H1 (cell line): ENCODE measurements at regions not wholly inside any gene's neighbourhood (a gene's known extent, or its start where the extent isn't known, plus 50 kb on each side); places are given as distances from the start of the nearest gene placed in this dataset.

Source experiments
- ATF2 ChIP-seq: IDR thresholded peaks from 2 replicates; pipeline ENCODE4 v1.6.1; 2012; ENCODE audit warnings: low read length, inconsistent platforms
- BCL11A ChIP-seq, 2 experiments: IDR thresholded peaks; one replicate each; pipeline ENCODE4 v1.6.1; 2011; ENCODE audit warnings: low read depth in 2 of 2, low read length in 2 of 2, mild to moderate bottlenecking in 2 of 2
- CBX5 ChIP-seq: fragments of 300-800, 300-1000 bp; sonication (generic); IDR thresholded peaks from 2 replicates; pipeline ENCODE4 v1.7.1; 2016; ENCODE audit warnings: antibody characterized with exemption, low read length, low read depth
- CBX8 ChIP-seq: fragments of 300-800, 300-1000 bp; sonication (generic); IDR thresholded peaks from 2 replicates; pipeline ENCODE4 v1.7.1; 2016; ENCODE audit warnings: low read depth, low read length, borderline replicate concordance
- CHD7 ChIP-seq: fragments of 300-600 bp; sonication (generic); IDR thresholded peaks from 2 replicates; pipeline ENCODE4 v1.7.1; 2012; ENCODE audit warnings: low read length, moderate library complexity, mild to moderate bottlenecking, inconsistent platforms; ENCODE audit not compliant: insufficient replicate concordance
- HDAC6 ChIP-seq: IDR thresholded peaks from one replicate; pipeline ENCODE4 v1.7.1; 2012; ENCODE audit warnings: low read depth, mild to moderate bottlenecking, inconsistent platforms, low read length, moderate library complexity
- KDM4A ChIP-seq: IDR thresholded peaks from one replicate; pipeline ENCODE4 v1.7.1; 2012; ENCODE audit warnings: low read depth, mild to moderate bottlenecking, moderate library complexity, low read length, inconsistent platforms; ENCODE audit not compliant: severe bottlenecking
- NANOG ChIP-seq: IDR thresholded peaks from 2 replicates; pipeline ENCODE4 v1.6.1; 2011; ENCODE audit warnings: low read length, low read depth, mild to moderate bottlenecking, inconsistent platforms; ENCODE audit not compliant: insufficient read depth, poor library complexity, severe bottlenecking
- SIN3A ChIP-seq, 2 experiments: IDR thresholded peaks in 1 of 2; conservative IDR thresholded peaks in 1 of 2; 2 replicates each; pipeline ENCODE4 v1.6.1; 2011 to 2012; ENCODE audit warnings: low read length in 2 of 2, improper control_type of control experiment in 1 of 2, low read depth in 1 of 2, mild to moderate bottlenecking in 1 of 2

GRCh38 chr2:12340164-12340563, 376.6 kb upstream of the TRIB2 start (continued):
- no peak for TF ChIP-seq CHD7
- TF ChIP-seq ATF2 = no peak
- no peak for TF ChIP-seq NANOG
- TF ChIP-seq BCL11A (IDR thresholded peaks at IDR 0.05; ENCODE audit: low read depth in 2 of 2, low read length in 2 of 2) = no peak
- no peak for TF ChIP-seq SIN3A (conservative IDR thresholded peaks at IDR 0.05 in 1 of 2, IDR thresholded peaks at IDR 0.05 in 1 of 2; ENCODE audit: low read depth in 1 of 2, low read length in 2 of 2)
- no peak for TF ChIP-seq HDAC6
- no peak for TF ChIP-seq KDM4A
- TF ChIP-seq CBX5 = no peak
- TF ChIP-seq CBX8 = no peak
